ENCODE measurements at regions not wholly inside any gene's neighbourhood (a gene's known extent, or its start where the extent isn't known, plus 50 kb on each side); places are given as distances from the start of the nearest gene placed in this dataset.

- in situ Hi-C loops (cut with HindIII; ENCODE audit: low sequenced_read_pairs): no loop called here
Observed at GRCh38 chr9:12874395-12874794, 99.6 kb downstream of the LURAP1L start.

- in situ Hi-C loops (cut with HindIII; ENCODE audit: low sequenced_read_pairs): no loop called here
Observed at GRCh38 chr9:12875191-12875590, 100.4 kb downstream of the LURAP1L start.

- in situ Hi-C loops (cut with HindIII; ENCODE audit: low sequenced_read_pairs): no loop called here
Observed at GRCh38 chr9:12876872-12877271, 102.1 kb downstream of the LURAP1L start.

GRCh38 chr9:12878351-12878978 is 103.6 kb downstream of the LURAP1L start:
- in situ Hi-C loops (cut with HindIII; ENCODE audit: low sequenced_read_pairs): no loop called here

GRCh38 chr9:12879961-12880360 is 105.1 kb downstream of the LURAP1L start:
- in situ Hi-C loops (cut with HindIII; ENCODE audit: low sequenced_read_pairs): no loop called here

GRCh38 chr9:12880406-12881015 is 105.7 kb downstream of the LURAP1L start:
- in situ Hi-C loops (cut with HindIII; ENCODE audit: low sequenced_read_pairs): no loop called here

GRCh38 chr9:12882430-12882829 is 107.6 kb downstream of the LURAP1L start:
- in situ Hi-C loops (cut with HindIII; ENCODE audit: low sequenced_read_pairs): no loop called here

- in situ Hi-C loops (cut with HindIII; ENCODE audit: low sequenced_read_pairs): no loop called here
Observed at GRCh38 chr9:12884736-12885395, 110.0 kb downstream of the LURAP1L start.

GRCh38 chr9:12889402-12890106 is 114.7 kb downstream of the LURAP1L start:
- in situ Hi-C loops (cut with HindIII; ENCODE audit: low sequenced_read_pairs): no loop called here

- in situ Hi-C loops (cut with HindIII; ENCODE audit: low sequenced_read_pairs): no loop called here
Observed at GRCh38 chr9:12891588-12891987, 116.8 kb downstream of the LURAP1L start.

GRCh38 chr9:12903316-12903715 is 128.5 kb downstream of the LURAP1L start:
- in situ Hi-C loops (cut with HindIII; ENCODE audit: low sequenced_read_pairs): no loop called here

- in situ Hi-C loops (cut with HindIII; ENCODE audit: low sequenced_read_pairs): no loop called here
Observed at GRCh38 chr9:12904261-12905000, 129.6 kb downstream of the LURAP1L start.

GRCh38 chr9:12906646-12907045 is 131.8 kb downstream of the LURAP1L start:
- in situ Hi-C loops (cut with HindIII; ENCODE audit: low sequenced_read_pairs): loop anchor here (5.0 kb wide), 1 partner anchor 71 kb away; no protein-coding TSS in a partner anchor

- in situ Hi-C loops (cut with HindIII; ENCODE audit: low sequenced_read_pairs): loop anchor here (5.0 kb wide), 1 partner anchor 68 kb away; no protein-coding TSS in a partner anchor
Observed at GRCh38 chr9:12908895-12909294, 134.1 kb downstream of the LURAP1L start.

- in situ Hi-C loops (cut with HindIII; ENCODE audit: low sequenced_read_pairs): no loop called here
Observed at GRCh38 chr9:12915366-12915954, 140.6 kb downstream of the LURAP1L start.

- in situ Hi-C loops (cut with HindIII; ENCODE audit: low sequenced_read_pairs): no loop called here
Observed at GRCh38 chr9:12916042-12916441, 141.2 kb downstream of the LURAP1L start.

GRCh38 chr9:12920437-12920836 is 145.6 kb downstream of the LURAP1L start:
- in situ Hi-C loops (cut with HindIII; ENCODE audit: low sequenced_read_pairs): no loop called here

- in situ Hi-C loops (cut with HindIII; ENCODE audit: low sequenced_read_pairs): no loop called here
Observed at GRCh38 chr9:12921621-12922020, 146.8 kb downstream of the LURAP1L start.

GRCh38 chr9:12922224-12922866 is 147.5 kb downstream of the LURAP1L start:
- in situ Hi-C loops (cut with HindIII; ENCODE audit: low sequenced_read_pairs): no loop called here

GRCh38 chr9:12923468-12924009 is 148.7 kb downstream of the LURAP1L start:
- in situ Hi-C loops (cut with HindIII; ENCODE audit: low sequenced_read_pairs): no loop called here

Measured in endothelial cell of hepatic sinusoid (primary cell).